ENCODE measurements at regions not wholly inside any gene's neighbourhood (a gene's known extent, or its start where the extent isn't known, plus 50 kb on each side); places are given as distances from the start of the nearest gene placed in this dataset.

DNA sequence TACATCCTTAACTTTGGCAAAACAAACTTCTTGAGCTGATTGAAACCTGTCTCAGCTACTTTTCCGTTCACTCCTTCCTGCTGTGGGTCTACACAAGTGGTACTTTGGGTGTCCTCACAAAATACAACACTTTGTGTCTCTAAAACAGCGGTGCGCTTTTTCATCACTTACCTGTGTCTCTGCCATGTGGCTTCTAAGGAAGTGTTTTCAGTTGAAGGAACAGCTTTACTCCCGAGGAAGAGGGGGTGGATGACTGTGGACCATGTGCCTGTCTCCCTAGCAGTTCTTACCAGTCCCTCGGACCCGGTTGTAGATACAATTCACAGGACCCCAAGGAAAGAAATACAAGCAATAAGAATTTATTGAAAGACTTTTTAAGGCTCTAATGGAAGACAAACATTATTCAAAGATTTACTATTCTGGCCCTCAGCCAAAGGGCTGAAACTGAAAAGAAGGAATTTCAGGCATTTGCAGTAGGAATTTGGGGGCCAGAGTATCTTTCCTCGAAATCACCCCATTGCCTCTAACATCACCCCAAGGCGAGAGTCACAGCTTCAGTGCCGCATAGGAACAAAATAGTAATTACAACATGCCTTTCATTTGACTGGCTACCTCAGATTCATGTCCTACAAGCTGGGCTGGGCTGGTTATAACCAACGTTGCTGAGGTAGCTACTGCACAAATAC, 246.3 kb downstream of the ACTR3B start:
- TF ChIP-seq, protein P1, sequence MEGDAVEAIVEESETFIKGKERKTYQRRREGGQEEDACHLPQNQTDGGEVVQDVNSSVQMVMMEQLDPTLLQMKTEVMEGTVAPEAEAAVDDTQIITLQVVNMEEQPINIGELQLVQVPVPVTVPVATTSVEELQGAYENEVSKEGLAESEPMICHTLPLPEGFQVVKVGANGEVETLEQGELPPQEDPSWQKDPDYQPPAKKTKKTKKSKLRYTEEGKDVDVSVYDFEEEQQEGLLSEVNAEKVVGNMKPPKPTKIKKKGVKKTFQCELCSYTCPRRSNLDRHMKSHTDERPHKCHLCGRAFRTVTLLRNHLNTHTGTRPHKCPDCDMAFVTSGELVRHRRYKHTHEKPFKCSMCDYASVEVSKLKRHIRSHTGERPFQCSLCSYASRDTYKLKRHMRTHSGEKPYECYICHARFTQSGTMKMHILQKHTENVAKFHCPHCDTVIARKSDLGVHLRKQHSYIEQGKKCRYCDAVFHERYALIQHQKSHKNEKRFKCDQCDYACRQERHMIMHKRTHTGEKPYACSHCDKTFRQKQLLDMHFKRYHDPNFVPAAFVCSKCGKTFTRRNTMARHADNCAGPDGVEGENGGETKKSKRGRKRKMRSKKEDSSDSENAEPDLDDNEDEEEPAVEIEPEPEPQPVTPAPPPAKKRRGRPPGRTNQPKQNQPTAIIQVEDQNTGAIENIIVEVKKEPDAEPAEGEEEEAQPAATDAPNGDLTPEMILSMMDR (IDR thresholded peaks at IDR 0.05; ENCODE audit: low read depth, low read length, missing control alignments), result no peak
- H3K4me3 ChIP-seq (ENCODE audit: low read depth, low read length), result no peak overlapping the region
- no peak for DNase-seq (ENCODE audit: low read depth)

- H3K4me3 ChIP-seq (ENCODE audit: low read depth, low read length), result no peak overlapping the region
- TF ChIP-seq, protein P1 (IDR thresholded peaks at IDR 0.05; ENCODE audit: low read depth, low read length, missing control alignments), result no peak
- DNase-seq (ENCODE audit: low read depth), result no peak
Observed at GRCh38 chr7:153006452-153006851, 246.9 kb downstream of the ACTR3B start.

DNA sequence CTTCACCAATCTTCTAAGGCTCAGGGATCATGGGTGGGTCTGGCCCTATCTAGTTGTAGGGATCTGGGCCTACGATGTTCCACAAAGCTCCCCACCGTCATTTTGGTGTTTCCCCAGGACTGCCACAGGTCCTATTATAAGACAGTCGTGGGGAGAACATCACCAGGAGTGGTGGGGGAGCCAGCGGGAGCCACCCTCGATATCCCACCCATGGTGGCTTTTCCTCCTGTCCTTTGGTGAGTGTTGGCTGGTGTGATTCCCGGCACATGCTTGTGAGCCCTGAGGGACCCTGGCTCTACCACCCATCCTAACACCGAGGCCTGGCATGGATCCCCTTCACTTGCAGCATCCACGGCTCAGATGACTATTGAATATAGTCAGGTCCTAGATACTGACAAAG, 247.4 kb downstream of the ACTR3B start:
- TF ChIP-seq, protein P1 (IDR thresholded peaks at IDR 0.05; ENCODE audit: low read depth, low read length, missing control alignments), result no peak
- DNase-seq (ENCODE audit: low read depth), result no peak
- no peak overlapping the region for H3K4me3 ChIP-seq (ENCODE audit: low read depth, low read length)

DNA sequence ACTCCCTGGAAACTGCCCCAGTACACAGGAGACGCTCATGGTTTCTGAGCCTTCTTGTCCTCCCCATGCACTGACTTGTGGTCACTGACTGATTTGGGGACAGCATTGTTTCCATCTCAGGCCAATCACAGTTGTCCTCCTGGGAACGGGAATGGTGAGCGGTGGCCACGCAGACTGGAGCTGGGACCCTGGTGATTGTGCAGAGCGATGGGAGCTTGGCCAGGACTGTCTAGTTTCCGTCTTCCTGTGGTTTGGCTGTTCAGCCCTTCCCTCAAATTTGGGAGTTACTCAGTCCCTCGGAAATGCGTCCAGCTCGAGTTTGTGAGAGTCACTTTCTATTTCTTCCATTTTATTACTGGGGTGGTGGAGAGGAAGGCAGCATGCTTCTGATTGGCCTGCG, 250.9 kb downstream of the ACTR3B start:
- no peak overlapping the region for H3K4me3 ChIP-seq (ENCODE audit: low read depth, low read length)
- TF ChIP-seq, protein P1 (IDR thresholded peaks at IDR 0.05; ENCODE audit: low read depth, low read length, missing control alignments), result no peak
- DNase-seq (ENCODE audit: low read depth), result no peak

DNA sequence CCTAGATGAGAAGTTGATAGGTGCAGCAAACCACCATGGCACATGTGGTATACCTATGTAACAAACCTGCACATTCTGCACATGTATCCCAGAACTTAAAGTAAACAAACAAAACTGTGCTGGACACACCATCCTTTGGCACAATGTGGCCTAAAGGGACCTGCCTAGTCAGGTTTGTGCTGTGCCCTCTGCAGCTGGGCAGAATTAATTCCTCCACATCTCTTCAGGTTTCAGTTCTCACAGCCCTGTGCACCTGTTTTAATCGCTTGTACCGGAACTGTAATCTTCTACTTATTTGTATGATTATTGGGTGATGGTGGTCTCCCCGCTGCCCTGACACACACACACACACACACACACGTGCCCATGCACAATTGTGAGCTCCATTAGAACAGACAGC, 252.7 kb downstream of the ACTR3B start:
- TF ChIP-seq, protein P1 (IDR thresholded peaks at IDR 0.05; ENCODE audit: low read depth, low read length, missing control alignments), result no peak
- no peak for DNase-seq (ENCODE audit: low read depth)
- no peak overlapping the region for H3K4me3 ChIP-seq (ENCODE audit: low read depth, low read length)

DNA sequence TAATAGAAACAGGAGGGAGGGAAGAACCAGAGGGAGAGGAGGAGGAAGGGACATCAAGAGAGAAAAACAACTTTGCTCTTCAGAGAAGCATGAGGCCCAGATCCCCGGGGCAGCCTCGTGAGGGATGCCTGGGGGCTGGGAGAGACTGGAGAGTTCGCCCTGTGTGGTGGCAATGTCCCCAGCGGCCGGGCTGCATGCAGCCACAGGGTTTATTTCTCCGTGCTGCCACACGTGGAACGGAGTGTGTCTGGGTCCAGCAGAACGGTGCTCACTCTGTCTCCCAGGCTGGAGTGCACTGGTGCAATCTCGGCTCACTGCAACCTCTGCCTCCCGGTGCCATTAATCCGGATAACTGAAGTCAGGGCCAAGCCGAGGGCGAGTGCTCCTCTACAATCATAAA, 257.7 kb downstream of the ACTR3B start:
- H3K4me3 ChIP-seq (ENCODE audit: low read depth, low read length), result no peak overlapping the region
- TF ChIP-seq, protein P1 (IDR thresholded peaks at IDR 0.05; ENCODE audit: low read depth, low read length, missing control alignments), result no peak
- no peak for DNase-seq (ENCODE audit: low read depth)

- TF ChIP-seq, protein P1 (IDR thresholded peaks at IDR 0.05; ENCODE audit: low read depth, low read length, missing control alignments), result no peak
- no peak overlapping the region for H3K4me3 ChIP-seq (ENCODE audit: low read depth, low read length)
- DNase-seq (ENCODE audit: low read depth), result no peak
Observed at GRCh38 chr7:153021542-153021941, 262.0 kb downstream of the ACTR3B start.
